GM12872 (cell line): ENCODE measurements at regions not wholly inside any gene's neighbourhood (a gene's known extent, or its start where the extent isn't known, plus 50 kb on each side); places are given as distances from the start of the nearest gene placed in this dataset.

ENCODE experiments used
- TF ChIP-seq, protein P1 (sequence below): IDR thresholded peaks from 3 replicates; pipeline ENCODE4 v1.5.1; 2011; ENCODE audit warnings: low read depth, mild to moderate bottlenecking, low read length, moderate library complexity; ENCODE audit not compliant: insufficient read depth

DNA sequence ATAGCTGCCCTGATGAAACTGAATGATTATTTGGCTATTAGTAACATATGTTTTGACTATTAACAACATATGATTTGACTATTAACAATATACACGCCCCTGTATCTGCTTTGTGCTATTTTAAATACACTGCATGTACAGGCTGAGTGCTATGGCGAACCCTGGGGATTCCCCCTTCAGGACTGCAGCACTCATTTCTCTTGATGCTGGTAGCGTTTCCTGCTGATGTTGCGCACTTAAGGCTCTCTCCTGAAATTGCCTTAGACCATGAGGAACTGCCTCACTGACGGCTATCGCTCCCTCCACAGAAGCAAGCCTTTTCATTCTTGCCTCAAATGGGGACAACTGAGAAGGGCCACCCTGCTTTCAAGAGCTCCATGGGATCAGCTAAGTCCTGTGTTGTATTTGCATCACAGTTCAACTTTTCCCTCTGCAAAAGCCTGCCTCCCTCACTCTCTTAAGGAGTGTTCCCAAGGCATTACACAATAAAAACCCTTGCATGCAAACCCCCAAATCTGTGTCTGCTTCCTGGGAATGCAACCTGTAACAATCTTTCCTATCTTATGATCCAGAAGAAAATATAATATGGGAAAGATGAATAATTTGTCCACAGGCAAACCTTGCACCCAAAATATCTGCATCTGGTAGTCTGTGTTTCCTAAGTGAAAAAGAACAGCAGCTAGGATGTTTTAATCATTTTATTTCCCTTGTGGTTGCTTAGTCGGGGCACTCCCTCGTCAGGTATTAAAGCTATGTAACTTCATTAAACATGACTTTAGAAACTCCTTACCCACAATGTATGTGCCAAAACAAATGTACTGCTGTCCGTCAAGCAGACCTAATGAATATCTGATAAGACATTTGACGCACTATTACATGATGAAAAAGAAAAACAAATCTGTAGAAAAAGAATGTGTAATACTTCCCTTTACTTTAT is 456.4 kb downstream of the COL12A1 start:
- TF ChIP-seq, protein P1, sequence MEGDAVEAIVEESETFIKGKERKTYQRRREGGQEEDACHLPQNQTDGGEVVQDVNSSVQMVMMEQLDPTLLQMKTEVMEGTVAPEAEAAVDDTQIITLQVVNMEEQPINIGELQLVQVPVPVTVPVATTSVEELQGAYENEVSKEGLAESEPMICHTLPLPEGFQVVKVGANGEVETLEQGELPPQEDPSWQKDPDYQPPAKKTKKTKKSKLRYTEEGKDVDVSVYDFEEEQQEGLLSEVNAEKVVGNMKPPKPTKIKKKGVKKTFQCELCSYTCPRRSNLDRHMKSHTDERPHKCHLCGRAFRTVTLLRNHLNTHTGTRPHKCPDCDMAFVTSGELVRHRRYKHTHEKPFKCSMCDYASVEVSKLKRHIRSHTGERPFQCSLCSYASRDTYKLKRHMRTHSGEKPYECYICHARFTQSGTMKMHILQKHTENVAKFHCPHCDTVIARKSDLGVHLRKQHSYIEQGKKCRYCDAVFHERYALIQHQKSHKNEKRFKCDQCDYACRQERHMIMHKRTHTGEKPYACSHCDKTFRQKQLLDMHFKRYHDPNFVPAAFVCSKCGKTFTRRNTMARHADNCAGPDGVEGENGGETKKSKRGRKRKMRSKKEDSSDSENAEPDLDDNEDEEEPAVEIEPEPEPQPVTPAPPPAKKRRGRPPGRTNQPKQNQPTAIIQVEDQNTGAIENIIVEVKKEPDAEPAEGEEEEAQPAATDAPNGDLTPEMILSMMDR = no peak

DNA sequence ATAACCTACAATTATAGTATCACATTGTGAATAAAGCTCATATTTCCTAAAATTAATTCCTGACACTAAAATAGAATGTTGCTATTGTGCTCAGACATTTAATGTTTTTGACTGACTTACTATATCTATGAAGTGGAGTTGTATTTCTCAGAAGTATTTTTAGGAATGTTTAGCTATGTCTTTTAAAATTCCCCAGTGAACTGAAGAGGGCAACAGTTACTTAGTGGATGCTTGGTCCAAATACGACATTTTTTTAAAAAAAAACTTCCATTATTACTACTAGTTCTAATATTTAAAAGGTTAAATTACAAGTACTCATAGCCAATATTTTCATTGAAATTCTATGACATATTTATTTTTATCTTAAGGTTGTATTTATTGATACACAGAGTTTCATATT is 460.2 kb downstream of the COL12A1 start:
- TF ChIP-seq, protein P1 = no peak

DNA sequence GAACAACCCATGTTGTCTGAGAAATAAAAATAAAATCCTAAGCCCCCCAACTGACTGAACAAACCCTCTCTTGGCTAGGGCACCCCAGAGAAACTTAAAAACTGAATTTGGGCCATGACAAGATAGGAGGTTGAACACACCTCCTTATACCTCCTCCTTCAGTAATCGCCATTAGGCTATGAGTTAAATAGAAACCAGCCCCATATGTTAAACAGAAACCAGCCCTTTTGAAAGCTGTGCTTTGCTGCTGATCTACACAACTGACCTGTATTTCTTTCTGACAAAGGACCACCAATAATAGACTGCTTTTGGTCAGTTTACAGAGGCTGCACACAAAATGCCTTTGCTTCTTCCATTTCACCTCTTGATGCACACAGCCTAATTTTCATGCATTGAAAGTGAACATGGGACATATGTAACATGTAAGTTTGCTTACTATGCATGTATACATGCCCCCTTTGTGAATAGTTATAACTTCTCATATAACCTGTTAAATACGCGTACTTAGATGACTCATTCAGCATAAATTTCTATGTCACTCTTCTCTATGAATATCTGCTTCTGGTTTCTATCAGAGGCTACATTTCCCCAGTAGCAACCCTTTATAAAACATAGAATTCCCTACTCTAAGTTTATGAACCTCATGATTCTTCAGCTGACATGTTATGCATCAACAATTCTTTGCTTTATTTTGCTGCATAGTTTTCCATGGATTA is 462.9 kb downstream of the COL12A1 start:
- TF ChIP-seq, protein P1 = no peak

GRCh38 chr6:74741646-74742045 is 464.2 kb downstream of the COL12A1 start:
- TF ChIP-seq, protein P1 = no peak

DNA sequence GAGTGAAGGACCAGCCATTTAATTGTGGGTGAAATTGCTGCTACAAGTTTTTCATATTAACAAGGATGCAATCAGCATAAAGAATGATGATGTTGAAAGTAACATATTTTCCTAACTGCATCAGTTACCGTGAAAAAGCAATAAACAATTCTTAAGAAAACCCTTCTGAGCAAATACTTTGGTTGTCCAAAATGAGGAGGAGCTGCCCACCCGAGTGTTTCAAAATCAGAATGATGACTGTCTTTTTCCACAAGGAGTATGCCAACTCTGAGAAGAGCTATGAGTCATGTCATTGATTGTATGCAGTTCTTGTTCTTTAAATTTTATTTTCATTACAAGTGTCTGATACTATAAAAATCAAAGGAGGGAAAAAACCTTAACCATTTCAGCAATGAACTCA is 470.5 kb downstream of the COL12A1 start:
- TF ChIP-seq, protein P1 = no peak

GRCh38 chr6:74734901-74735300 is 471.0 kb downstream of the COL12A1 start:
- TF ChIP-seq, protein P1 = no peak

GRCh38 chr6:74733830-74734620 is 471.8 kb downstream of the COL12A1 start:
- TF ChIP-seq, protein P1 = no peak
